ENCODE measurements at regions not wholly inside any gene's neighbourhood (a gene's known extent, or its start where the extent isn't known, plus 50 kb on each side); places are given as distances from the start of the nearest gene placed in this dataset.

DNA sequence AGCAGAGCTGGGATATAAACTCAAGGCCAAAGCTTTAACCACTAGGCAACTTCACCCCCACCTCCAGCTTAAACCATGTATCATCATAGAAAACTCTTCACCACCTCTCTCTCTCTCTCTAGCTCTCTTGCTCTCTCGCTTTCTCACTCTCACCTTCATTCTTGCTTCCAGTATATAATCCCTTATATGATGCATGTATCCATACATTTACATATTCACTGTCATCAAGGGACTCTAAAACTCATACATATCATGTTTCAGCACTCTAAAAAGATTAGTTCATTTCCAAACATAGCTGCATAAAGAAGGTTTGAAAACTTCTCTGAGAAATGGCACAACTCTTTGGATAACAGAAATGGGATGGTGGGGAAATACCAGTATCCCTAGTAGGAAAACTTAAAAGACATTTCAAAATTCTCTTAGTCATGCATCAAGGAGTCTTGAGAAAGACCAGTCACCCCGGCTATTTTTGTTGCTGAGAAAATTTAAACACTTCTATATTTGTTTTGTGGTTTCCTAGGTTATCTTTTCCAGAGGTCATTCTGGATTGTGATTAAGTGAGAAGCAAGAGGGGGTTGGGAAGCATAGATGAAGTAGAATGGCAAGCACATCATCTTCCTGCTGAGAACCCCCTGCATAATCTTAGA, 447.8 kb upstream of the THBS1 start:
- Histone ChIP-seq H3K36me3 (ENCODE audit: control insufficient read depth in 2 of 4, insufficient read depth in 4 of 4, low read length in 3 of 4) (no peaks in the 10 kb centered on the region), H3K4me3 (ENCODE audit: extremely low read depth in 1 of 4, insufficient read depth in 2 of 4, low read depth in 3 of 4, low read length in 4 of 4) (no peak overlapping the region), H3K27ac (ENCODE audit: low read depth, low read length) (no peak overlapping the region), H2BK15ac (ENCODE audit: low read length) (no peak overlapping the region), H3K9me3 (ENCODE audit: insufficient read depth in 2 of 2, low read depth in 1 of 2, low read length in 1 of 2) (no peaks in the 10 kb centered on the region), H3K4ac (replicated peaks; ENCODE audit: insufficient read length, low read depth, low read length) (no peak overlapping the region), H3K79me1 (ENCODE audit: low read depth, low read length) (no peaks in the 10 kb centered on the region), H3K4me1 (replicated peaks in 1 of 4; ENCODE audit: control insufficient read depth in 3 of 4, insufficient read depth in 4 of 4, low read length in 3 of 4) (peaks cover 0 to 4% (median 2%) of the 10 kb centered on the region in 4 experiments; a peak in 5 of 7 replicates), H3K56ac (replicated peaks; ENCODE audit: insufficient read length, low read depth, low read length) (no peak overlapping the region), H3K23ac (ENCODE audit: insufficient read length) (no peak overlapping the region), H4K8ac (ENCODE audit: extremely low read depth, insufficient read depth, low read length) (no peak overlapping the region), H2BK12ac (ENCODE audit: low read depth, low read length) (no peak overlapping the region), H2AK5ac (ENCODE audit: low read depth, low read length) (no peak overlapping the region), H3K14ac (ENCODE audit: insufficient read length) (no peak overlapping the region), H3K9ac (replicated peaks in 1 of 4; ENCODE audit: extremely low read depth in 1 of 4, low read depth in 3 of 4, low read length in 3 of 4) (no peak overlapping the region), H2BK5ac (ENCODE audit: low read depth, low read length) (no peak overlapping the region), H3K23me2 (ENCODE audit: low read depth, low read length) (no peaks in the 10 kb centered on the region), H2AFZ (ENCODE audit: low read length) (no peak overlapping the region), H4K5ac (ENCODE audit: insufficient read length, low read depth, low read length) (no peak overlapping the region), H2BK20ac (ENCODE audit: low read length) (no peak overlapping the region), H2BK120ac (replicated peaks; ENCODE audit: low read depth, low read length) (no peak overlapping the region), H4K91ac (replicated peaks; ENCODE audit: insufficient read length, low read length) (no peak overlapping the region), H4K20me1 (replicated peaks in 1 of 2; ENCODE audit: control insufficient read depth in 1 of 2, insufficient read depth in 2 of 2, low read length in 2 of 2) (peaks cover 0 to 2% of the 10 kb centered on the region in 2 experiments), H3K18ac (ENCODE audit: extremely low read depth, low read length) (no peak overlapping the region), H3K4me2 (ENCODE audit: insufficient read depth in 1 of 2, low read depth in 2 of 2, low read length in 2 of 2) (no peak overlapping the region), H3K27me3 (replicated peaks in 1 of 4; ENCODE audit: control insufficient read depth in 3 of 4, extremely low read depth in 1 of 4, insufficient read depth in 3 of 4, low read length in 3 of 4) (no peaks in the 10 kb centered on the region), H3K79me2 (ENCODE audit: control insufficient read depth in 1 of 2, insufficient read depth in 2 of 2, low read length in 2 of 2) (no peaks in the 10 kb centered on the region)
- WGBS, 2 experiments (ENCODE audit: extremely low coverage in 1 of 2, insufficient coverage in 1 of 2, insufficient read length in 1 of 2, insufficient replicate concordance in 2 of 2, low coverage in 1 of 2, low lambda C conversion rate in 2 of 2, missing lambda C conversion rate in 1 of 2) = 89% methylated on average over 2 of the region's 2 CpGs; no CpG with 5 or more reads in 1 of the 2 experiments
- DNase-seq (ENCODE audit: low read depth in 1 of 2, low spot score in 2 of 2) (no peak), FAIRE-seq (no peak)
- ChIA-PET CTCF (ENCODE audit: partially characterized antibody) (interaction anchor here (0.6 to 1.2 kb wide), 6 partner anchors 12 to 425 kb away, joined by 3 to 5 read pairs (median 3); no protein-coding TSS in a partner anchor), POLR2A (ENCODE audit: partially characterized antibody) (interaction anchor here (2.3 kb wide), 1 partner anchor 447 kb away, joined by 9 read pairs; the partner anchor contains the start of gene THBS1)
- TF ChIP-seq YY1 (IDR thresholded peaks at IDR 0.05; ENCODE audit: low read depth, low read length) (no peak), PHF8 (conservative IDR thresholded peaks at IDR 0.05; ENCODE audit: low read depth, low read length) (no peak), CBX8 (IDR thresholded peaks at IDR 0.05; ENCODE audit: borderline replicate concordance, low read depth, low read length) (no peak), NANOG (IDR thresholded peaks at IDR 0.05; ENCODE audit: insufficient read depth, low read depth, low read length, poor library complexity, severe bottlenecking) (no peak), RAD21 (IDR thresholded peaks at IDR 0.05 in 1 of 2, conservative IDR thresholded peaks at IDR 0.05 in 1 of 2; ENCODE audit: low read depth in 2 of 2, low read length in 2 of 2) (no peak), POLR2A (IDR thresholded peaks at IDR 0.05; ENCODE audit: control extremely low read depth in 1 of 2, low read depth in 2 of 2, low read length in 2 of 2) (no peak), CEBPB (IDR thresholded peaks at IDR 0.05; ENCODE audit: low read depth, low read length) (no peak), JUN (IDR thresholded peaks at IDR 0.05; ENCODE audit: low read depth, low read length) (no peak)
- TF ChIP-seq, protein P1, sequence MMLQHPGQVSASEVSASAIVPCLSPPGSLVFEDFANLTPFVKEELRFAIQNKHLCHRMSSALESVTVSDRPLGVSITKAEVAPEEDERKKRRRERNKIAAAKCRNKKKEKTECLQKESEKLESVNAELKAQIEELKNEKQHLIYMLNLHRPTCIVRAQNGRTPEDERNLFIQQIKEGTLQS (IDR thresholded peaks at IDR 0.05; ENCODE audit: insufficient read depth, low read depth, low read length) = no peak
